Liver (tissue), 8 donors: ENCODE measurements at regions not wholly inside any gene's neighbourhood (a gene's known extent, or its start where the extent isn't known, plus 50 kb on each side); places are given as distances from the start of the nearest gene placed in this dataset.

ENCODE experiments used
- DNase-seq: peaks from one replicate; pipeline ENCODE4 v3.0.0-alpha.2; 2017; ENCODE audit warnings: low spot score
- H3K27ac ChIP-seq, 2 donors: one replicate each; pipeline ENCODE4 v1.7.0; 2013; ENCODE audit warnings: inconsistent platforms in 2 of 2, low read length in 2 of 2, control low read depth in 1 of 2, low read depth in 1 of 2, mild to moderate bottlenecking in 1 of 2
- H3K27me3 ChIP-seq, 4 donors: one replicate each; pipeline versions ENCODE4 v1.6.1 to v1.7.0; 2013; ENCODE audit warnings: low read length in 3 of 4, inconsistent platforms in 1 of 4, mild to moderate bottlenecking in 1 of 4, moderate library complexity in 1 of 4; ENCODE audit not compliant: control insufficient read depth in 4 of 4, insufficient read depth in 4 of 4
- H3K36me3 ChIP-seq, 4 donors: one replicate each; pipeline versions ENCODE4 v1.6.1 to v1.7.0; 2013; ENCODE audit warnings: low read length in 3 of 4, mild to moderate bottlenecking in 3 of 4, low read depth in 1 of 4, moderate library complexity in 1 of 4; ENCODE audit not compliant: control insufficient read depth in 4 of 4, insufficient read depth in 3 of 4
- H3K4me1 ChIP-seq, 4 donors: one replicate each; pipeline versions ENCODE4 v1.6.1 to v1.7.0; 2013; ENCODE audit warnings: low read length in 3 of 4, mild to moderate bottlenecking in 3 of 4, moderate library complexity in 1 of 4; ENCODE audit not compliant: control insufficient read depth in 4 of 4, insufficient read depth in 4 of 4
- H3K4me3 ChIP-seq, 3 donors: one replicate each; pipeline versions ENCODE4 v1.6.1 to v1.7.0; 2013; ENCODE audit warnings: low read length in 3 of 3, control low read depth in 1 of 3, low read depth in 1 of 3, mild to moderate bottlenecking in 1 of 3
- H3K9ac ChIP-seq, 2 donors: one replicate each; pipeline ENCODE4 v1.7.0; 2013; ENCODE audit warnings: low read length in 2 of 2, mild to moderate bottlenecking in 2 of 2, moderate library complexity in 2 of 2, control low read depth in 1 of 2, low read depth in 1 of 2
- H3K9me3 ChIP-seq, 4 donors: one replicate each; pipeline versions ENCODE4 v1.6.1 to v1.7.0; 2013; ENCODE audit warnings: low read length in 3 of 4; ENCODE audit not compliant: control insufficient read depth in 4 of 4
- ATF3 ChIP-seq: IDR thresholded peaks from 2 replicates; pipeline ENCODE4 v1.6.1; 2016; ENCODE audit warnings: antibody characterized with exemption
- CTCF ChIP-seq: fragments of 150-350 bp; IDR thresholded peaks from 2 replicates; pipeline ENCODE4 v1.5.1; 2017; ENCODE audit warnings: improper control_type of control experiment, low read depth, low read length; ENCODE audit not compliant: missing input control
- EGR1 ChIP-seq, 2 donors: IDR thresholded peaks; 2 replicates each; pipeline ENCODE4 v1.6.1; 2016 to 2018; ENCODE audit warnings: antibody characterized with exemption in 2 of 2, low read depth in 2 of 2
- FOXA1 ChIP-seq: IDR thresholded peaks from 2 replicates; pipeline ENCODE4 v1.6.1; 2016; ENCODE audit warnings: antibody characterized with exemption
- FOXA2 ChIP-seq: IDR thresholded peaks from 2 replicates; pipeline ENCODE4 v1.6.1; 2016; ENCODE audit warnings: antibody characterized with exemption
- GABPA ChIP-seq, 2 donors: IDR thresholded peaks in 1 of 2; conservative IDR thresholded peaks in 1 of 2; 2 replicates each; pipeline ENCODE4 v1.6.1; 2016; ENCODE audit warnings: antibody characterized with exemption in 2 of 2, mild to moderate bottlenecking in 1 of 2, moderate library complexity in 1 of 2
- HNF4A ChIP-seq, 2 donors: conservative IDR thresholded peaks; 2 replicates each; pipeline ENCODE4 v1.6.1; 2016; ENCODE audit warnings: antibody characterized with exemption in 2 of 2, mild to moderate bottlenecking in 2 of 2
- HNF4G ChIP-seq: IDR thresholded peaks from 2 replicates; pipeline ENCODE4 v1.6.1; 2016; ENCODE audit warnings: antibody characterized with exemption
- JUND ChIP-seq, 2 donors: IDR thresholded peaks; 2 replicates each; pipeline ENCODE4 v1.6.1; 2016; ENCODE audit warnings: antibody characterized with exemption in 2 of 2
- MAX ChIP-seq: IDR thresholded peaks from 2 replicates; pipeline ENCODE4 v1.6.1; 2016; ENCODE audit warnings: antibody characterized with exemption
- NR2F2 ChIP-seq: IDR thresholded peaks from 2 replicates; pipeline ENCODE4 v1.6.1; 2016; ENCODE audit warnings: antibody characterized with exemption
- RAD21 ChIP-seq, 2 donors: IDR thresholded peaks; 2 replicates each; pipeline ENCODE4 v1.6.1; 2016; ENCODE audit warnings: antibody characterized with exemption in 2 of 2, mild to moderate bottlenecking in 2 of 2
- RXRA ChIP-seq, 2 donors: IDR thresholded peaks; 2 replicates each; pipeline ENCODE4 v1.6.1; 2017 to 2018; ENCODE audit warnings: antibody characterized with exemption in 2 of 2, mild to moderate bottlenecking in 1 of 2
- TAF1 ChIP-seq: conservative IDR thresholded peaks from 2 replicates; pipeline ENCODE4 v1.6.1; 2016; ENCODE audit warnings: antibody characterized with exemption, mild to moderate bottlenecking
- YY1 ChIP-seq: IDR thresholded peaks from 2 replicates; pipeline ENCODE4 v1.6.1; 2016; ENCODE audit warnings: antibody characterized with exemption, mild to moderate bottlenecking
- ZBTB33 ChIP-seq: IDR thresholded peaks from 2 replicates; pipeline ENCODE4 v1.6.1; 2016; ENCODE audit warnings: antibody characterized with exemption
- WGBS: extraction: QIAGEN DNeasy Blood & Tissue Kit; methylation state at CpG from one replicate; pipeline ENCODE4 v1.1.7; 2013; 5-methylcytosine and 5-hydroxymethylcytosine counted together
- donor health status: healthy.
- donor health status: healthy.
- donor health status: healthy.
- donor health status: healthy.
- donor health status: healthy.

- H3K9me3 ChIP-seq: peaks cover 0 to 2% (median 0%) of the 10 kb centered on the region in 4 donors
- TF ChIP-seq FOXA1: no peak
- no peak for TF ChIP-seq JUND (IDR thresholded peaks at IDR 0.05)
- no peak for TF ChIP-seq CTCF
- no peak for TF ChIP-seq RAD21 (IDR thresholded peaks at IDR 0.05)
- TF ChIP-seq TAF1: no peak
- no peak for TF ChIP-seq FOXA2
- TF ChIP-seq MAX: no peak
- TF ChIP-seq EGR1 (IDR thresholded peaks at IDR 0.05; ENCODE audit: low read depth in 2 of 2): no peak
- no peak for TF ChIP-seq NR2F2
- no peak for TF ChIP-seq GABPA (IDR thresholded peaks at IDR 0.05 in 1 of 2, conservative IDR thresholded peaks at IDR 0.05 in 1 of 2)
- no peak for TF ChIP-seq RXRA (IDR thresholded peaks at IDR 0.05)
- TF ChIP-seq YY1: no peak
- TF ChIP-seq HNF4A (conservative IDR thresholded peaks at IDR 0.05): no peak
- TF ChIP-seq ZBTB33: no peak
- TF ChIP-seq HNF4G: no peak
- H3K36me3 ChIP-seq: no peaks in the 10 kb centered on the region
- H3K27me3 ChIP-seq: no peaks in the 10 kb centered on the region
- 73% methylated on average over 2 of the region's 2 CpGs for WGBS
- no peak overlapping the region for H3K4me3 ChIP-seq
- H3K9ac ChIP-seq: no peak overlapping the region
- no peak overlapping the region for H3K27ac ChIP-seq
- no peak for DNase-seq
- H3K4me1 ChIP-seq: no peaks in the 10 kb centered on the region
Measured at GRCh38 chr21:19286876-19287275, 883.3 kb upstream of the TMPRSS15 start.

- Histone ChIP-seq H3K27ac (no peak overlapping the region), H3K36me3 (no peaks in the 10 kb centered on the region), H3K4me3 (no peak overlapping the region), H3K9me3 (peaks cover 0 to 2% (median 0%) of the 10 kb centered on the region in 4 donors), H3K27me3 (no peaks in the 10 kb centered on the region), H3K4me1 (no peaks in the 10 kb centered on the region), H3K9ac (no peak overlapping the region)
- no peak for DNase-seq
- no peak for TF ChIP-seq CTCF
- TF ChIP-seq TAF1: no peak
- no peak for TF ChIP-seq ATF3
- no peak for TF ChIP-seq GABPA (IDR thresholded peaks at IDR 0.05 in 1 of 2, conservative IDR thresholded peaks at IDR 0.05 in 1 of 2)
- no peak for TF ChIP-seq FOXA2
- no peak for TF ChIP-seq ZBTB33
- TF ChIP-seq FOXA1: no peak
- no peak for TF ChIP-seq NR2F2
Measured at GRCh38 chr21:19290328-19290727, 886.7 kb upstream of the TMPRSS15 start.
